GM18517 (cell line): ENCODE measurements at regions not wholly inside any gene's neighbourhood (a gene's known extent, or its start where the extent isn't known, plus 50 kb on each side); places are given as distances from the start of the nearest gene placed in this dataset.

Experiments used
- ATAC-seq: cut with Tn5 transposase; IDR thresholded peaks from one replicate; pipeline ENCODE4 v1.9.1; 2021; ENCODE audit warnings: mild to moderate bottlenecking, moderate library complexity; ENCODE audit not compliant: unreplicated experiment

DNA sequence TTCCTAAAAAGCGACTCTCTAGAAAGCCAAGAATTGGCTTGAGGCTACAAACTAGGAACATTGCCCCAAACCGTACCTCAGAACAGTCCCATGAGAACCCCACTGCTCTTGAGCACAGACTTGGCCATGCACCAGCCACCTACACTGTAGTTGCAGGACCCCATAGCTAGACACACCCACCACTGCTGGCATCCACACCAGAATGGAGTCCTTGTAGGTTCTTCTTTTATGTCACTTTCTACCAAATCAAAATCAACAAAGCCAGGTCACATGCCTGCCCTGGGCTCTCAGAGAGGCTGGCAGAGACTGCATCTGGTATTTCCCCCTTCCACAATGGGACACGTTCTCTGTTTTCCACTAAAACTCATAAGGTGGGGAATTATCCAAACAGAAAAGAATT lies 290.5 kb downstream of the SHOX2 start:
- no peak for ATAC-seq

DNA sequence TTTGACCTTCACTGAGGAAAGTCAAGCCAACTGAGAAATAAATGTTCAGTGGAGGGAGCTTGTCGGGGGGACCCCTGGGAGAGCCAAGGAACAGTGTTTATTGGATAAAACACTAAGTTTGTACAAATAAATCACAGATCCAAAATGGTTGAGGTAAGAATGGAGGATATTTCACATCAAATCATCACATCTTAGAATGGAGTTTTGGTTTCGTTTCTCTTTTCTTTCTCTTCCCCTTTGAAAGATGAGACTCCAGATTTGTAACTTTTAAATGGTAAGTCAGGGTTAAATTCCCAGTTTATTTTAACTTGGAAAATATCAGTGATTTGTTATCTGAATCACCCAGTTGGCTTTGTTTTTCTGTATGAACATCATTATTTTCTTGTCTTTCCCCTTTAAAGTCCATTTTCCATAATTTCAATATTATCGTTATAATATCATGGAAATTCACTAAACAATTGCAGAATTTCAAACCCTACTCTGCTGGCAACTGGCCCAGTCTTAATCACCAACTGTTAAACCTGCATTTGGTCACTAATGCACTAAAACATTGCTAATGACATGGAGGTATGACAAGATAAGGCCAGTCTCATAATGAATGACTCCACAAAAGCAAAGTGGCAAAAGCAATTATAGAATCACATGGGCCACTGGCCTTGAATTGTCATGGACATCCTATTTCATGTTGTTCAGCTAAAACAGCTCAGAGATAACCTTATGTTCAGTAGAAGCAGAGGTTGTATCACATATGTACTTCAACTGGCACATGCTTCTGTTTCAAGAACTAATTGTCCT lies 295.1 kb downstream of the SHOX2 start:
- no peak for ATAC-seq

DNA sequence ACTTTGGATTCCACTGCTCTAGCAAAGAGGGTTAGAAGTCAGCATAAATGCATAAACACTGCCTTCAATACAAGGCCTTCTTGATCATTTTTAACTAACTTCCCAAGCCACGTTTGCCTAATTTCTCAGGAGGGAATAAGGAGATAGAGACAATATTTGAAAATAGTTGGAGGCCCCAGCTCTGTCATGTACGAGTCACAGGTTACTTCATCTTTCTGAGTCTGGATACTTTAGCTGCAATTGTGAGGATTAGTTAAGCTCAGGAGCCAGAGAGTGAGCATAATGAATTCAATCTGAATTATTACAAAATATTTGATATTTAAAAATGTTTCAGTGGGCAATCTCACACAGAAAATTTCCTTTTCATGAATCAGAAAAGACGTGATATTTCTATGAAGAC lies 298.9 kb downstream of the SHOX2 start:
- no peak for ATAC-seq

DNA sequence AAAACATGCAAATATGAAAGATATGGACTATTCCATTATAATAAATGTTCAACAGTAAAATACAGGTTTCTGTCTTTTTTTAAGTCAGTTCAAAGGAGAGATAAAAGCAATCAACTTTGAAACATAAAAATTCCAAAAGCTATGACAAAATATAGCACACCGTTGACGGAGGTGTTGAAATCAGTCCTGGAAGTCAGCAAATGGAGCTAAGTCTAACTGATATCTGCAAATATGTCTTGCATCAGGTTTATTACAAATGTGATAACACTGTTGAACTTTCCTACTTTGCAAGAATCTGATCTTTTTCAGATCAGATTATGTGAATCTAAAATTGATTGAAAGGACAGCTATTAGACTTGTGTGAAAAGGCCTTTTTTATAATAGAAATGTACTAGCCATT lies 300.7 kb downstream of the SHOX2 start:
- no peak for ATAC-seq

DNA sequence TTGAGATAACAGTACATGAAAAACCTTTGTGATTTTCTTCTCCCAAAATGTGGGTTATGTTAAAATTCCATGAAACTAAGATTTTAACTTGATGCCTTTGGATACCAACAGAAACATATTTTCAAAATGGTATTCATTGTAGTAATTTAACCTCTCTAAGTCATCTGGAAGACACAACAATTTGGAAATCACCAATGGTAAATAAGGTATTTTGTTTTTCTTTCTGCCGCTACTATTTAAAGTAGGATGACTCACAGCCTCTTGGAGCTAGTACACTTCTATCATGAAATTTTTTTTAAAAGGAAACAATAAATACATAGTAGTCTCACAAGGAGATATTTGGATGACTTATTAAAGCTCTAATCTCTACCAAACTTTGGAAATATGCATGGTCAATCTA lies 291.6 kb upstream of the VEPH1 start:
- no peak for ATAC-seq

DNA sequence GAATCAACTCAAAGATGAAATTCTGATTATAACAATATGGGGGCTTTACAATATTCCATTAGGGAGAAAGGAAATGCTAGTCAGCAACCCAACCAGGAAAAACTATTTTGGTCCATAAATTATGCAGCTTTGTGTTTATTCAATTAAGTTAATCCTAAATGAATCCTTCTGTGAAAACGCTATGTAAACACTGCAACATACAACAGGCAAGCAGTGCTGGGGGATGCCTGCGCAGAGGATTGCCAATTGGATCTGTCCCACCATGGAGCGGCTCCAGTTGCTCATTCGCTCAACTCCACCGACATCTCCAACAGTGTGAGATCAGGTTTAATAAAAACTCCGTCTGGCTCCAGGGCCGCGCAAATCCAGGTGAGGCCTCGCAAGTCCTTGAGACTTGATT lies 290.5 kb upstream of the VEPH1 start:
- ATAC-seq, result no peak

GRCh38 chr3:157789162-157789561 lies 285.9 kb upstream of the VEPH1 start:
- no peak for ATAC-seq

DNA sequence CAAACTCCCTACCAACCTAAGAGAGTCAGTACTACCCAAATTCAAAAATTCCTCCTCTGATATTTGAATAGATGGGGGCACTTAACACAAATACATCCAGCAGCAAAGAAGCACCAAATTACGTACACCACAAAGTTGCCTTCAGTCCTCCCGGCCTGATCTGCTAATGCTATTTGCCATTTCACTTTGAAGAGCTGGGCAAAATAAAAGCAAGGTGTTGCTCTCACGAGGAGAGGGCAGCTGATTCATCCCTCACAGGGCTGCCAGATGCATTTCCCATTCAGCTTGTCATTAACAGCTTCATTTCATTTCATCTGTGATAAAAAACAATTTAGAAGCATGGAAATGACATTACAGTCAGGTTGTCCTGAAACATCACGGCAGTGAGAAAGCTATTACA lies 283.4 kb upstream of the VEPH1 start:
- ATAC-seq, result no peak

GRCh38 chr3:157786211-157786610 lies 283.0 kb upstream of the VEPH1 start:
- ATAC-seq, result no peak

GRCh38 chr3:157785102-157785826 lies 282.0 kb upstream of the VEPH1 start:
- no peak for ATAC-seq

GRCh38 chr3:157782236-157782635 lies 279.0 kb upstream of the VEPH1 start:
- no peak for ATAC-seq

DNA sequence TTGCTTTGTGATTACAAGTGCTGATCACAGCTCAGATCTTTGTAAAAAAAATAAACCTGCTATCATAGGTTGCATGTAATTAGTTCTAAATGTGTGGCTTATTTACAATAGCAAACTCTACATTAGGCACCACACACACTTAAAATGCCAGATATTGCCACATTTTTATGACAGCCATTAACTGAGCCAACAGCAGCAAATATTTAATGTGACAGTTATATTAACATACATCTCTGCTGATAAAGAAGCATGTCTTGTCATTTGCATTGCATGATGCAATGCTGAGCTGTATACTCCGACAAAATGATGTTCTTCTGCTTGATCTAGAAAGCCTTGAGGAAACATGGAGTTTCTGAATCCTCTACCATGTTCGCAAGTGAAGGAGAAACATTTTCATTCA lies 273.6 kb upstream of the VEPH1 start:
- no peak for ATAC-seq

GRCh38 chr3:157775446-157775845 lies 272.2 kb upstream of the VEPH1 start:
- no peak for ATAC-seq

DNA sequence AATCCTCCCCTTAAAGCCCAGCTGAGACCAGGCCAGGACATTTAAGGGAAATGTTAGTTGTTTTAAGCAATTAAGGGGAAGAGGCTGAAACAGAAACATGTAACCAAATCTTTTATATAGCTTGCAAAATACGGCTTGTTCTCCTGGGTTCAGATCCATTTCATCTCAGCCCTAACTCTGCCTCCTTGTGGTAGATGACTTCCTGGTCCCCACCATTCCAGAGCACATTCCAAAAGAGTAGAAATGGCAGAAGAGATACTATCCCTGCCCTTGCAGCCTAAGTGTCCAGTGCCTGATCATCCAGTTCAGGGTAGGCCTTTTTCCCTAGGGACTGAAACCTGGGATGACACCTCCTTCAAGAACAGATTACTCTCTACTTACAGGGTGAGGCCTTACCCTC lies 266.2 kb upstream of the VEPH1 start:
- no peak for ATAC-seq

DNA sequence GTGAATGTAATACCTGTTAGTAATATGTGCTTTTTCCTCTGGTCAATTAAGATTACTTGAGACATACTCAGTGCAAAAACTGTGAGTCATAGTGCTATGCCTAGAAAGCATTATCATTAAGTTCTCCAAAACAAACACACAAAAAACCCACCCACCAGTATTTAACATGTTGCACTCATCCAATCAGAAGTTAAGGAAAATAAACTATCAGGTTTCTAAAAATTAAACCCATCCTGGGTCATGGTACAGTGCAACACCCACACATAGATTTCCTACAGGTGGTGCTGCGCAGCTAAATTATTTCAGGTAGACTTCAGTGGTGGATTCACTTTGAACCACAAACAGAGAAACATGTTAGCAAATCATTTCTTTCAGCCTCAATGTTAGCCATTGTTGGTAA lies 264.4 kb upstream of the VEPH1 start:
- ATAC-seq, result no peak

GRCh38 chr3:157763644-157764043 lies 260.4 kb upstream of the VEPH1 start:
- no peak for ATAC-seq

DNA sequence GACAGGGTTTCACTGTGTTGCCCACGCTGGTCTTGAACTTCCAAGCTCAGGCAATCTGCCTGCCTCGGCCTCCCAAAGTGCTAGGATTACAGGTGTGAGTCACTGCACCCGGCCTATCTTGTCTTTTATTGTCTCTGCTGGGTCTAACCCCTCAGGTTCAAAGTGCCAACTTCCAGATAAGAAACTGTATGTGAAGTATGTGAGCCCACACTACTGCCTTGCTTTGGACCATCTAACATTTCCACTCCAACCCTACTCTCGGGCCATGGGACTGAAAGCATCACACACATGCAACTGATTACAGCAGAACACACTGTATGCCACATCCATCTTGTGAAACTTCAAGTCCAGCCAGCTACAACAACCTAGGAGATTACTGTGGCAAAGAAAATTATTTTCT lies 256.1 kb upstream of the VEPH1 start:
- ATAC-seq, result no peak

DNA sequence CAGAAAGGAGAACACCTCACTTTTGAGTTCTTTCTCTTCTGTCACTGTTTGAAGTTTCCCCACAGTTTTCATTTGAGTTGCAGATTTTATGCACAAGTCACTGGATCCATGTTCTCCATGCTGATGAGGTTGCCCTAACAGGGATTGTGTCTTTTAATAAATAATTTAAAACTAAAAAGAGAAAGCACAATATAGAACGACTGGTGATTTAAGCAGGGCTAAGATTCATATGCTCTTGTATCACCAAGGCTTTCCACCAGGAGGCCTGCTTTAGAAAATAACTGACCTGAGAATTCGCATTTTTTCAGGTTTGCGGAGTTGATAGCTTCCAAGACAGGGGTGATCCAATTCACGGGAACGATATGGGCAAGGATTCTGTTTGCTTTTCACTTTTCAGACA lies 252.0 kb upstream of the VEPH1 start:
- ATAC-seq, result no peak

DNA sequence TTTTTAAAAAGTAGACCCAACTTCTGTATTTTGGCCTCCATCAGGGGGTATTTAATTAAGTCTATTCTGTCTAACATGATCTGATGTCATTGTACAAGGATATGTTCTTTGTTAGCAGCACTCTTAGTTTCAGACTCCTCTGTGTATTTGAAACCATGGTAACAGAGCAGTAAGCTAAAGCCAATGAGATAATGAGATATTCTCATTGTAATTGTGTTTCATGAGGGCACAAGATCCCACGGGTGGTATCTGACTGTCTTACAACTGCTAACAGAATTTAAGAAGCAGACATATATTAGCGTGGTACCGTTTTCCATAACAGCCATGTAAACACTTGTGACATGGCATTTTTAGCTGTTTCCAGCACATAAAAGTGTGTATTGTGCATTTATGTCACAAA lies 251.2 kb upstream of the VEPH1 start:
- ATAC-seq, result no peak

- no peak for ATAC-seq
Measured at GRCh38 chr3:157753787-157754136, 250.5 kb upstream of the VEPH1 start.

DNA sequence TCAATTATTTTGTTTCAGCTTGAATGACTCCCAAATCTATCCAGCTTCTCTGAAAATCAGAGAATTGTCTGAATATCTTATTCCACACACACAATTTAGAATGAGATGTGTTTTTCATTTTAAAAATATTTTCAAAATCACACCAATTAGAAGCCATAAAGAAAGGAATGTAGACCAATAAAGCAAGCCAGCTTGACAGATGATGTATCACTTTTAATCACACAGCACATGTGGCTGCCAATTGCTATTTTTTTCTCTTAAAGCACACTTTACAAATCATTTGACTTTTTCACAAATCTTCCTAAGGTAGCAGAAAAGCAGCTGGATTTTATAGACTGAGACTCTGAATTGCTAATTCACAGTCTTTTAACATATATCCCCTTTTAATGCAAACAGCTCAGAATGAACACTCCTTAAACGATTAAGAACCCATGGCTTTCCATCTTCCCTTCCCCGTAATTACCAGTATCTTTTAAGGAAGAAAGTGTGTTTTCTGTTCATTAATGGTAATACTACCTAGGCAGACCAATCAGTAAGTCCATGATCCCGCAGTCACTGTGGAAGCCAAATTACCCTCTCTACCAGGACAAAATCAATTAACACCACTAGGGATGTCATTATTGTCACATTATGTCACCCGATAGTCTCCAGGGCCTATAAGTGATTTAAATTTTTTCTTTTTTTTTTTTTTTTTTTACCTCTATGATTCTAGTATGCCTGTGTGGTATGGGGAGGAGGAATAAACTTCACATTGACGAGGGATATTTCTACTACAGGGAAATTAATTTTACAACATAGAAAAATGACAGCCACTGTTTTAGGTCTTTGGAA lies 250.0 kb upstream of the VEPH1 start:
- ATAC-seq, result no peak

DNA sequence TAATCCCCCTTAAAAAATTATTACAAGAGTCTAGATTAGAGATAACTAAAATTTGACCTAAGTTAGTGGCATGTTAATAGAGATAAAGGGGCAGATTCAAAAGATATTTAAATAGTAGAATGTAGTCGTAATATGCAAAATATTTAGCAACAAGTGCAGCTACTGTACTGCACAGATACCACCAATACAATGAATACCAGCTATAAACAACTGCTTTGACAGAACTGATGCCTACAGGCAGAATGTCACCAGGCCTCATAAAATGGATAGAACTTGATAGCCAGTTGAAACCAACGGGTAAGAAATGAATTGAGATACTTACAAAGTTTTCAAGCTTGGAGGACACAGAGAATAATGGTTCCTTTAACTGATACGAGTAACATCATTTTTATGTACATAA lies 249.3 kb upstream of the VEPH1 start:
- no peak for ATAC-seq
